WTC11 (cell line): ENCODE measurements at regions not wholly inside any gene's neighbourhood (a gene's known extent, or its start where the extent isn't known, plus 50 kb on each side); places are given as distances from the start of the nearest gene placed in this dataset.
"Not testable (repeated sequence)": the region's sequence is repeated elsewhere in the genome, so short reads cannot be mapped to it uniquely, and the experiment has no call there.

Experiments used
- AFF4 ChIP-seq: sonication (generic); formaldehyde crosslinking; IDR thresholded peaks from 2 replicates; pipeline ENCODE4 v1.8.1; 2023; ENCODE audit warnings: mild to moderate bottlenecking, missing genetic modification reagents, borderline replicate concordance
- ATF3 ChIP-seq: sonication (generic); formaldehyde crosslinking; conservative IDR thresholded peaks from 2 replicates; pipeline ENCODE4 v1.8.1; 2022; ENCODE audit warnings: mild to moderate bottlenecking, missing genetic modification reagents
- CTCF ChIP-seq: fragments of 200-600 bp; IDR thresholded peaks from 2 replicates; pipeline ENCODE4 v1.8.0; 2022; ENCODE audit warnings: antibody characterized with exemption
- FOXP1 ChIP-seq: sonication (generic); formaldehyde crosslinking; IDR thresholded peaks from 2 replicates; pipeline ENCODE4 v1.8.0; 2022; ENCODE audit warnings: missing genetic modification reagents, mild to moderate bottlenecking, moderate library complexity, borderline replicate concordance
- GRHL2 ChIP-seq: fragments of 250-450 bp; sonication (Bioruptor Pico); IDR thresholded peaks from 2 replicates; pipeline ENCODE4 v1.8.0; 2022; ENCODE audit warnings: mild to moderate bottlenecking, moderate library complexity; ENCODE audit not compliant: insufficient replicate concordance, severe bottlenecking
- KAT7 ChIP-seq: sonication (generic); formaldehyde crosslinking; IDR thresholded peaks from 2 replicates; pipeline ENCODE4 v1.8.1; 2023; ENCODE audit warnings: missing genetic modification reagents, mild to moderate bottlenecking, borderline replicate concordance
- NFATC4 ChIP-seq: fragments of 250-450 bp; sonication (Bioruptor Pico); IDR thresholded peaks from 2 replicates; pipeline ENCODE4 v1.9.0; 2021; ENCODE audit warnings: mild to moderate bottlenecking
- SP1 ChIP-seq: sonication (generic); formaldehyde crosslinking; conservative IDR thresholded peaks from 2 replicates; pipeline ENCODE4 v1.8.1; 2022; ENCODE audit warnings: missing genetic modification reagents
- USF1 ChIP-seq: sonication (generic); formaldehyde crosslinking; IDR thresholded peaks from 2 replicates; pipeline ENCODE4 v1.8.0; 2022; ENCODE audit warnings: mild to moderate bottlenecking, missing genetic modification reagents
- ZNF121 ChIP-seq: sonication (generic); formaldehyde crosslinking; IDR thresholded peaks from 2 replicates; pipeline ENCODE4 v1.8.0; 2023; ENCODE audit warnings: missing genetic modification reagents

GRCh38 chr3:59170166-59170565, 120.3 kb upstream of the CFAP20DC start:
- TF ChIP-seq CTCF; ATF3; GRHL2; ZNF121; SP1 (CRISPR knock-in tag); KAT7 (CRISPR knock-in tag); AFF4; USF1 (CRISPR knock-in tag); FOXP1 (CRISPR knock-in tag); NFATC4 (CRISPR knock-in tag): not testable (repeated sequence)
